H9 (cell line): ENCODE measurements at regions not wholly inside any gene's neighbourhood (a gene's known extent, or its start where the extent isn't known, plus 50 kb on each side); places are given as distances from the start of the nearest gene placed in this dataset.

Experiments
- DNase-seq: peaks from one replicate; pipeline ENCODE4 v3.0.0-alpha.2; 2017
- H2AFZ ChIP-seq: one replicate; pipeline ENCODE4 v1.6.1; 2013; ENCODE audit warnings: mild to moderate bottlenecking, low read length, control low read depth, moderate library complexity
- H2AK5ac ChIP-seq: 2 replicates; pipeline ENCODE4 v1.6.1; 2013; ENCODE audit warnings: low read length, control low read depth, mixed read lengths; ENCODE audit not compliant: insufficient read length
- H2BK120ac ChIP-seq: one replicate; pipeline ENCODE4 v1.6.1; 2013; ENCODE audit warnings: low read depth, mild to moderate bottlenecking, low read length, control low read depth, inconsistent platforms; ENCODE audit not compliant: poor library complexity, severe bottlenecking
- H2BK12ac ChIP-seq: 2 replicates; pipeline ENCODE4 v1.6.1; 2013; ENCODE audit warnings: low read length, control low read depth, mixed read lengths, low read depth; ENCODE audit not compliant: insufficient read length
- H2BK15ac ChIP-seq: 2 replicates; pipeline ENCODE4 v1.6.1; 2013; ENCODE audit warnings: low read depth, low read length, control low read depth
- H2BK20ac ChIP-seq: one replicate; pipeline ENCODE4 v1.6.1; 2013; ENCODE audit warnings: low read depth, mild to moderate bottlenecking, low read length, control low read depth, inconsistent platforms; ENCODE audit not compliant: poor library complexity, severe bottlenecking
- H2BK5ac ChIP-seq: 2 replicates; pipeline ENCODE4 v1.6.1; 2013; ENCODE audit warnings: low read length, control low read depth, mixed read lengths; ENCODE audit not compliant: insufficient read length
- H3K14ac ChIP-seq: 2 replicates; pipeline ENCODE4 v1.6.1; 2013; ENCODE audit warnings: low read length, control low read depth; ENCODE audit not compliant: insufficient read depth
- H3K18ac ChIP-seq: 2 replicates; pipeline ENCODE4 v1.6.1; 2013; ENCODE audit warnings: low read depth, mild to moderate bottlenecking, mixed read lengths, low read length, control low read depth; ENCODE audit not compliant: insufficient read length
- H3K23ac ChIP-seq: 2 replicates; pipeline ENCODE4 v1.6.1; 2013; ENCODE audit warnings: low read length, control low read depth, mixed read lengths, low read depth; ENCODE audit not compliant: insufficient read length
- H3K23me2 ChIP-seq: 2 replicates; pipeline ENCODE4 v1.6.1; 2013; ENCODE audit warnings: low read depth, mild to moderate bottlenecking, mixed read lengths, low read length, control low read depth; ENCODE audit not compliant: insufficient read length, poor library complexity, severe bottlenecking
- H3K27ac ChIP-seq: 2 replicates; pipeline ENCODE4 v1.5.1; 2013; ENCODE audit warnings: low read length, control low read depth, mixed read lengths, low read depth; ENCODE audit not compliant: insufficient read length
- H3K27me3 ChIP-seq: 2 replicates; pipeline ENCODE4 v1.6.1; 2013; ENCODE audit warnings: low read length, control low read depth, inconsistent platforms; ENCODE audit not compliant: insufficient read depth
- H3K4ac ChIP-seq: 2 replicates; pipeline ENCODE4 v1.6.1; 2013; ENCODE audit warnings: low read depth, mild to moderate bottlenecking, control low read depth, inconsistent platforms, low read length, moderate library complexity
- H3K4me1 ChIP-seq: 2 replicates; pipeline ENCODE4 v1.6.1; 2013; ENCODE audit warnings: low read length, control low read depth, inconsistent platforms; ENCODE audit not compliant: insufficient read depth
- H3K4me2 ChIP-seq: 2 replicates; pipeline ENCODE4 v1.6.1; 2013; ENCODE audit warnings: low read length, control low read depth, mixed read lengths; ENCODE audit not compliant: insufficient read length, insufficient read depth
- H3K56ac ChIP-seq: 2 replicates; pipeline ENCODE4 v1.6.1; 2013; ENCODE audit warnings: low read depth, mild to moderate bottlenecking, mixed read lengths, low read length, control low read depth; ENCODE audit not compliant: insufficient read length
- H3K79me1 ChIP-seq: 2 replicates; pipeline ENCODE4 v1.6.1; 2013; ENCODE audit warnings: low read depth, mild to moderate bottlenecking, moderate library complexity, low read length, control low read depth, inconsistent platforms; ENCODE audit not compliant: insufficient read depth, poor library complexity, severe bottlenecking
- H3K79me2 ChIP-seq: 2 replicates; pipeline ENCODE4 v1.6.1; 2013; ENCODE audit warnings: low read length, control low read depth, inconsistent platforms; ENCODE audit not compliant: insufficient read depth
- H3K9ac ChIP-seq: 2 replicates; pipeline ENCODE4 v1.6.1; 2013; ENCODE audit warnings: low read length, control low read depth, mixed read lengths; ENCODE audit not compliant: insufficient read length; ENCODE audit errors: extremely low read depth
- H3K9me3 ChIP-seq: one replicate; pipeline ENCODE4 v1.6.1; 2013; ENCODE audit warnings: low read depth, low read length, inconsistent platforms; ENCODE audit not compliant: control insufficient read depth
- H3T11ph ChIP-seq: one replicate; pipeline ENCODE4 v1.6.1; 2013; ENCODE audit warnings: mild to moderate bottlenecking, low read length, control low read depth, inconsistent platforms
- H4K20me1 ChIP-seq: one replicate; pipeline ENCODE4 v1.6.1; 2013; ENCODE audit not compliant: control insufficient read depth, insufficient read length, insufficient read depth
- H4K5ac ChIP-seq: 2 replicates; pipeline ENCODE4 v1.6.1; 2013; ENCODE audit warnings: low read depth, mild to moderate bottlenecking, mixed read lengths, low read length, control low read depth; ENCODE audit not compliant: insufficient read length
- H4K8ac ChIP-seq: replicated peaks from 2 replicates; pipeline ENCODE4 v1.6.1; 2013; ENCODE audit warnings: low read length, control low read depth, mixed read lengths, low read depth; ENCODE audit not compliant: insufficient read length
- H4K91ac ChIP-seq: 2 replicates; pipeline ENCODE4 v1.6.1; 2013; ENCODE audit warnings: low read depth, mild to moderate bottlenecking, moderate library complexity, mixed read lengths, low read length, control low read depth; ENCODE audit not compliant: insufficient read length
- H3K27ac Mint-ChIP-seq, 3 experiments: 2 replicates in 2 of 3; 3 replicates in 1 of 3; pipeline ENCODE4 v1.8.0; 2020 to 2021; ENCODE audit warnings: mixed read lengths in 3 of 3, mild to moderate bottlenecking in 1 of 3, moderate library complexity in 1 of 3
- H3K27me3 Mint-ChIP-seq: 2 replicates; pipeline ENCODE4 v1.8.0; 2021; ENCODE audit warnings: low read depth, mild to moderate bottlenecking, moderate library complexity, mixed read lengths
- H3K36me3 Mint-ChIP-seq, 3 experiments: 2 replicates in 2 of 3; 3 replicates in 1 of 3; pipeline ENCODE4 v1.8.0; 2020 to 2021; ENCODE audit warnings: low read depth in 3 of 3, mixed read lengths in 3 of 3; ENCODE audit not compliant: insufficient read depth in 1 of 3
- H3K4me1 Mint-ChIP-seq, 2 experiments: 2 replicates each; pipeline ENCODE4 v1.8.0; 2020; ENCODE audit warnings: mixed read lengths in 2 of 2
- H3K4me3 Mint-ChIP-seq, 2 experiments: 2 replicates in 1 of 2; 3 replicates in 1 of 2; pipeline ENCODE4 v1.8.0; 2020 to 2021; ENCODE audit warnings: mild to moderate bottlenecking in 2 of 2, mixed read lengths in 2 of 2, moderate library complexity in 1 of 2
- H3K9me3 Mint-ChIP-seq, 2 experiments: 2 replicates in 1 of 2; 3 replicates in 1 of 2; pipeline ENCODE4 v1.8.0; 2020; ENCODE audit warnings: mild to moderate bottlenecking in 2 of 2, mixed read lengths in 2 of 2, moderate library complexity in 1 of 2
- WGBS: extraction: QIAGEN DNeasy Blood & Tissue Kit; methylation state at CpG from one replicate; pipeline ENCODE4 v1.1.7; 2013; ENCODE audit warnings: missing lambda C conversion rate, low lambda C conversion rate, mixed read lengths; ENCODE audit not compliant: insufficient read length; ENCODE audit errors: extremely low coverage; 5-methylcytosine and 5-hydroxymethylcytosine counted together
- TF ChIP-seq, protein P1 (sequence below): fragments of 200-600 bp; sonication (generic); conservative IDR thresholded peaks from 3 replicates; pipeline ENCODE4 v1.8.0; 2021; ENCODE audit warnings: antibody characterized with exemption, mild to moderate bottlenecking

DNA sequence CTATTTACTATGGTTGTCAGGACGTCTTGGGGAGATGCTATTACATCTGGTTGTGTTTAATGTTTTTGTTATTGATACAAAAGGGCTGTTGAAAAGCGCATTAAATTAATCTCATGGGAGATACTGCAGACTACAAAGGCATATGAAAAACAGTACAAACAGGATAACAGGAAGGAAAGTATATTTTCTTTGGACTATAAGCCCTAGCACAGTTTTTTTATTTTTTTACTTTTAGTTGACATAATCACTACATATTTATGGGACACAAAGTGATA is 341.3 kb downstream of the ARL4A start:
- Histone ChIP-seq H3K79me2 (no peaks in the 10 kb centered on the region), H2BK5ac (no peak overlapping the region), H2AK5ac (no peak overlapping the region), H2BK15ac (no peak overlapping the region), H3K23me2 (no peaks in the 10 kb centered on the region), H2AFZ (no peak overlapping the region), H4K8ac (no peak overlapping the region), H3K27ac (no peak overlapping the region), H3K14ac (no peak overlapping the region), H3K27me3 (no peaks in the 10 kb centered on the region), H3K9me3 (no peaks in the 10 kb centered on the region), H2BK20ac (no peak overlapping the region), H3K23ac (no peak overlapping the region), H2BK120ac (no peak overlapping the region), H3K4me2 (no peak overlapping the region), H2BK12ac (no peak overlapping the region), H3K4ac (no peak overlapping the region), H3K79me1 (no peaks in the 10 kb centered on the region), H4K91ac (no peak overlapping the region), H3T11ph (no peak overlapping the region), H3K4me1 (no peaks in the 10 kb centered on the region; the same call in 1 of the 2 replicates), H3K56ac (no peak overlapping the region), H3K18ac (no peak overlapping the region), H3K9ac (no peak overlapping the region), H4K5ac (no peak overlapping the region), H4K20me1 (no peaks in the 10 kb centered on the region)
- peaks cover 0 to 2% (median 0%) of the 10 kb centered on the region in 3 experiments; a peak in 1 of 7 replicates for H3K36me3 Mint-ChIP-seq
- DNase-seq, result no peak
- H3K9me3 Mint-ChIP-seq, result peaks cover 2 to 3% of the 10 kb centered on the region in 2 experiments; a peak in 3 of 5 replicates
- H3K27ac Mint-ChIP-seq, result no peak overlapping the region; a peak in 1 of 7 replicates
- TF ChIP-seq, protein P1, sequence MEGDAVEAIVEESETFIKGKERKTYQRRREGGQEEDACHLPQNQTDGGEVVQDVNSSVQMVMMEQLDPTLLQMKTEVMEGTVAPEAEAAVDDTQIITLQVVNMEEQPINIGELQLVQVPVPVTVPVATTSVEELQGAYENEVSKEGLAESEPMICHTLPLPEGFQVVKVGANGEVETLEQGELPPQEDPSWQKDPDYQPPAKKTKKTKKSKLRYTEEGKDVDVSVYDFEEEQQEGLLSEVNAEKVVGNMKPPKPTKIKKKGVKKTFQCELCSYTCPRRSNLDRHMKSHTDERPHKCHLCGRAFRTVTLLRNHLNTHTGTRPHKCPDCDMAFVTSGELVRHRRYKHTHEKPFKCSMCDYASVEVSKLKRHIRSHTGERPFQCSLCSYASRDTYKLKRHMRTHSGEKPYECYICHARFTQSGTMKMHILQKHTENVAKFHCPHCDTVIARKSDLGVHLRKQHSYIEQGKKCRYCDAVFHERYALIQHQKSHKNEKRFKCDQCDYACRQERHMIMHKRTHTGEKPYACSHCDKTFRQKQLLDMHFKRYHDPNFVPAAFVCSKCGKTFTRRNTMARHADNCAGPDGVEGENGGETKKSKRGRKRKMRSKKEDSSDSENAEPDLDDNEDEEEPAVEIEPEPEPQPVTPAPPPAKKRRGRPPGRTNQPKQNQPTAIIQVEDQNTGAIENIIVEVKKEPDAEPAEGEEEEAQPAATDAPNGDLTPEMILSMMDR, result no peak
- H3K27me3 Mint-ChIP-seq, result no peaks in the 10 kb centered on the region
- peaks cover 24 to 25% of the 10 kb centered on the region in 2 experiments for H3K4me1 Mint-ChIP-seq
- H3K4me3 Mint-ChIP-seq, result no peak overlapping the region
- no CpG with 5 or more reads among the region's 2 CpGs for WGBS
